B cell (primary cell): ENCODE measurements at regions not wholly inside any gene's neighbourhood (a gene's known extent, or its start where the extent isn't known, plus 50 kb on each side); places are given as distances from the start of the nearest gene placed in this dataset.

Experiments
- ATAC-seq: fragments of 200-7000 bp; cut with Tn5 transposase; one replicate; pipeline ENCODE4 v1.10.0; 2021; ENCODE audit warnings: low read depth, mild to moderate bottlenecking, moderate number of reproducible peaks, moderate library complexity
- CTCF ChIA-PET: fragments of 350-600 bp; sonication (Branson Sonifier 250); formaldehyde crosslinking; loops from one replicate; lab custom pipeline; 2021; ENCODE audit warnings: antibody characterized with exemption, inconsistent platforms; lab: Charles Lee
- POLR2A ChIA-PET: fragments of 350-600 bp; sonication (Branson Sonifier 250); formaldehyde crosslinking; loops from one replicate; lab custom pipeline; 2021; ENCODE audit warnings: antibody characterized with exemption; lab: Charles Lee
- DNase-seq: peaks from one replicate; pipeline ENCODE4 v3.0.0; 2013
- H2AFZ ChIP-seq: 2 replicates; pipeline ENCODE4 v1.6.1; 2012; ENCODE audit warnings: mild to moderate bottlenecking, low read depth, low read length; ENCODE audit not compliant: insufficient read depth, poor library complexity, severe bottlenecking
- H3K27ac ChIP-seq, 2 donors: 1 replicate in 1 of 2; 2 replicates in 1 of 2; pipeline ENCODE4 v1.5.1; 2012 to 2013; ENCODE audit warnings: low read length in 2 of 2, mild to moderate bottlenecking in 2 of 2, moderate library complexity in 1 of 2
- H3K27me3 ChIP-seq, 4 experiments: fragments of 200-600 bp in 1 of 4; sonication (generic) in 1 of 4; replicated peaks in 1 of 4; 1 replicate in 2 of 4; 2 replicates in 2 of 4; pipeline versions ENCODE4 v1.6.1 to v1.7.0; 2013 to 2016; ENCODE audit warnings: low read length in 3 of 4, mild to moderate bottlenecking in 2 of 4, mixed read lengths in 1 of 4, moderate library complexity in 1 of 4; ENCODE audit not compliant: insufficient read depth in 4 of 4, control insufficient read depth in 3 of 4; ENCODE audit errors: control extremely low read depth in 1 of 4
- H3K36me3 ChIP-seq, 2 experiments: replicated peaks in 1 of 2; 1 replicate in 1 of 2; 2 replicates in 1 of 2; pipeline versions ENCODE4 v1.6.1 to v1.7.1; 2013; ENCODE audit warnings: low read length in 1 of 2; ENCODE audit not compliant: insufficient read depth in 2 of 2, control insufficient read depth in 1 of 2; ENCODE audit errors: control extremely low read depth in 1 of 2, extremely low read depth in 1 of 2
- H3K4me1 ChIP-seq, 2 donors: fragments of 200-600 bp in 1 of 2; sonication (generic) in 1 of 2; 1 replicate in 1 of 2; 2 replicates in 1 of 2; pipeline versions ENCODE4 v1.5.1 to v1.6.1; 2013 to 2017; ENCODE audit warnings: low read length in 2 of 2; ENCODE audit not compliant: control insufficient read depth in 2 of 2, insufficient read depth in 2 of 2
- H3K4me2 ChIP-seq: replicated peaks from 2 replicates; pipeline ENCODE3; 2012; ENCODE audit warnings: mild to moderate bottlenecking, low read depth, low read length; ENCODE audit not compliant: poor library complexity, severe bottlenecking
- H3K4me3 ChIP-seq, 5 experiments: fragments of 200-600 bp in 1 of 5; sonication (generic) in 1 of 5; 1 replicate in 3 of 5; 2 replicates in 2 of 5; pipeline versions ENCODE4 v1.5.1 to v1.7.0; 2011 to 2016; ENCODE audit warnings: low read length in 4 of 5, mild to moderate bottlenecking in 4 of 5, low read depth in 2 of 5, control low read depth in 1 of 5, moderate library complexity in 1 of 5; ENCODE audit not compliant: insufficient read depth in 1 of 5; ENCODE audit errors: control extremely low read depth in 1 of 5, extremely low read depth in 1 of 5
- H3K79me2 ChIP-seq: fragments of 200-600 bp; sonication (generic); one replicate; pipeline ENCODE4 v1.6.0; 2016; ENCODE audit warnings: low read length; ENCODE audit not compliant: control insufficient read depth, insufficient read depth
- H3K9ac ChIP-seq: fragments of 200-600 bp; sonication (generic); 2 replicates; pipeline ENCODE4 v1.6.1; 2017; ENCODE audit warnings: mild to moderate bottlenecking, low read length, moderate library complexity
- H3K9me3 ChIP-seq, 3 donors: one replicate each; pipeline versions ENCODE4 v1.6.1 to v1.7.1; 2013; ENCODE audit warnings: low read length in 2 of 3; ENCODE audit not compliant: control insufficient read depth in 2 of 3, insufficient read depth in 1 of 3; ENCODE audit errors: control extremely low read depth in 1 of 3
- H4K20me1 ChIP-seq: 2 replicates; pipeline ENCODE4 v1.6.0; 2012; ENCODE audit warnings: mild to moderate bottlenecking, low read length; ENCODE audit not compliant: insufficient read depth, control insufficient read depth, poor library complexity, severe bottlenecking
- H3K27ac Mint-ChIP-seq: one replicate; pipeline ENCODE4 v1.8.0; 2021; ENCODE audit warnings: mixed read lengths
- H3K27me3 Mint-ChIP-seq: one replicate; pipeline ENCODE4 v1.8.0; 2021; ENCODE audit warnings: mixed read lengths
- H3K4me1 Mint-ChIP-seq: one replicate; pipeline ENCODE4 v1.8.0; 2021; ENCODE audit warnings: mixed read lengths
- H3K4me3 Mint-ChIP-seq: one replicate; pipeline ENCODE4 v1.8.0; 2021; ENCODE audit warnings: mixed read lengths
- H3K9me3 Mint-ChIP-seq: one replicate; pipeline ENCODE4 v1.8.0; 2022; ENCODE audit warnings: mixed read lengths; ENCODE audit not compliant: insufficient read depth
- EZH2 ChIP-seq: IDR thresholded peaks from 2 replicates; pipeline ENCODE4 v1.6.1; 2012; ENCODE audit warnings: borderline replicate concordance, low read depth, mild to moderate bottlenecking, moderate library complexity, low read length; ENCODE audit not compliant: insufficient read depth, poor library complexity, severe bottlenecking
- WGBS: methylation state at CpG from one replicate; pipeline ENCODE4 v1.1.5; 2013; ENCODE audit warnings: missing lambda C conversion rate; ENCODE audit not compliant: insufficient coverage; 5-methylcytosine and 5-hydroxymethylcytosine counted together
- intact Hi-C: fragments of 100-400 bp; cut with micrococcal nuclease; formaldehyde crosslinking; loops from one replicate; pipeline ENCODE4 v1.10.0; 2022
- TF ChIP-seq, protein P1 (sequence below): fragments of 200-600 bp; IDR thresholded peaks from one replicate; pipeline ENCODE4 v1.8.0; 2022; ENCODE audit warnings: antibody characterized with exemption, mild to moderate bottlenecking

GRCh38 chr2:53477517-53477916 is 290.1 kb upstream of the CHAC2 start:
- Mint-ChIP-seq H3K4me3 (no peak overlapping the region), H3K27ac (no peak overlapping the region), H3K27me3 (no peaks in the 10 kb centered on the region), H3K9me3 (peaks cover 3% of the 10 kb centered on the region), H3K4me1 (no peaks in the 10 kb centered on the region)
- H3K79me2 ChIP-seq: no peaks in the 10 kb centered on the region
- no peak for TF ChIP-seq EZH2
- TF ChIP-seq, protein P1, sequence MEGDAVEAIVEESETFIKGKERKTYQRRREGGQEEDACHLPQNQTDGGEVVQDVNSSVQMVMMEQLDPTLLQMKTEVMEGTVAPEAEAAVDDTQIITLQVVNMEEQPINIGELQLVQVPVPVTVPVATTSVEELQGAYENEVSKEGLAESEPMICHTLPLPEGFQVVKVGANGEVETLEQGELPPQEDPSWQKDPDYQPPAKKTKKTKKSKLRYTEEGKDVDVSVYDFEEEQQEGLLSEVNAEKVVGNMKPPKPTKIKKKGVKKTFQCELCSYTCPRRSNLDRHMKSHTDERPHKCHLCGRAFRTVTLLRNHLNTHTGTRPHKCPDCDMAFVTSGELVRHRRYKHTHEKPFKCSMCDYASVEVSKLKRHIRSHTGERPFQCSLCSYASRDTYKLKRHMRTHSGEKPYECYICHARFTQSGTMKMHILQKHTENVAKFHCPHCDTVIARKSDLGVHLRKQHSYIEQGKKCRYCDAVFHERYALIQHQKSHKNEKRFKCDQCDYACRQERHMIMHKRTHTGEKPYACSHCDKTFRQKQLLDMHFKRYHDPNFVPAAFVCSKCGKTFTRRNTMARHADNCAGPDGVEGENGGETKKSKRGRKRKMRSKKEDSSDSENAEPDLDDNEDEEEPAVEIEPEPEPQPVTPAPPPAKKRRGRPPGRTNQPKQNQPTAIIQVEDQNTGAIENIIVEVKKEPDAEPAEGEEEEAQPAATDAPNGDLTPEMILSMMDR: no peak
- H2AFZ ChIP-seq: no peak overlapping the region
- no peak for DNase-seq
- no peak overlapping the region for H3K27ac ChIP-seq
- no peaks in the 10 kb centered on the region for H3K27me3 ChIP-seq
- H3K9me3 ChIP-seq: no peaks in the 10 kb centered on the region
- no peaks in the 10 kb centered on the region for H3K36me3 ChIP-seq
- no peak overlapping the region for H3K4me3 ChIP-seq
- no peaks in the 10 kb centered on the region for H4K20me1 ChIP-seq
- POLR2A ChIA-PET: no interaction called here
- WGBS: no CpG with 5 or more reads among the region's 1 CpG
- CTCF ChIA-PET: no interaction called here
- intact Hi-C loops: no loop called here
- no peak overlapping the region for H3K4me2 ChIP-seq
- H3K9ac ChIP-seq: no peak overlapping the region
- ATAC-seq: no peak
- no peaks in the 10 kb centered on the region for H3K4me1 ChIP-seq

DNA sequence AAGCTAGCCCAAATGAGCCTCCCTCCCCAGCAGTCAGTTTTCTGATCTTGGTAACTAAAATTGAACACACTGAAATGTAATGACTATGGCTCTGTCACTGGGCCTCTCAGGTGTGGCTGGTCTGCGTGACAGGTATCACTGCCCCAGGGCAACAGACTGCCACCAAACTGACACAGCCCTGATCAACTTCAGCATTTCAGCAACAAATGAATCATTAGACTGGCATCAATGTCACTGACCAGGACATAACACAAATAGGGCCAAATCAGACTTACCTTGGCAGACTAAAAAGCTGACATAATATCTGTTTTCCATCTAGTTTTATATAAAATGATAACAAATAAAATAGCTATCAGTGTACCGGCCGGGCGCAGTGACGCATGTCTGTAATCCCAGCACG is 290.8 kb upstream of the CHAC2 start:
- ATAC-seq: no peak
- Histone ChIP-seq H3K4me1 (no peaks in the 10 kb centered on the region), H3K27me3 (no peaks in the 10 kb centered on the region), H2AFZ (no peak overlapping the region), H3K36me3 (no peaks in the 10 kb centered on the region), H3K4me2 (no peak overlapping the region), H3K4me3 (no peak overlapping the region), H3K9me3 (no peaks in the 10 kb centered on the region), H3K27ac (no peak overlapping the region), H3K9ac (no peak overlapping the region), H3K79me2 (no peaks in the 10 kb centered on the region), H4K20me1 (no peaks in the 10 kb centered on the region)
- no peak for TF ChIP-seq EZH2
- TF ChIP-seq, protein P1: no peak
- Mint-ChIP-seq H3K27ac (no peak overlapping the region), H3K9me3 (peaks cover 3% of the 10 kb centered on the region), H3K4me1 (no peaks in the 10 kb centered on the region), H3K4me3 (no peak overlapping the region), H3K27me3 (no peaks in the 10 kb centered on the region)
- CTCF ChIA-PET: no interaction called here
- 97% methylated on average over 6 of the region's 6 CpGs for WGBS
- no peak for DNase-seq
- POLR2A ChIA-PET: no interaction called here
- intact Hi-C loops: no loop called here
